H1 (cell line): ENCODE measurements at regions not wholly inside any gene's neighbourhood (a gene's known extent, or its start where the extent isn't known, plus 50 kb on each side); places are given as distances from the start of the nearest gene placed in this dataset.

ENCODE experiments used
- CTCF ChIA-PET: fragments of 300-600 bp; sonication (Branson Sonifier 250); formaldehyde crosslinking; loops from one replicate; lab custom pipeline; 2021; ENCODE audit not compliant: partially characterized antibody; lab: Charles Lee
- POLR2A ChIA-PET: fragments of 300-600 bp; sonication (Branson Sonifier 250); formaldehyde crosslinking; loops from one replicate; lab custom pipeline; 2021; ENCODE audit warnings: inconsistent platforms; ENCODE audit not compliant: partially characterized antibody; lab: Charles Lee
- DNase-seq, 2 experiments: peaks; one replicate each; pipeline versions ENCODE4 v3.0.0 to v3.0.0-alpha.2; 2010 to 2022; ENCODE audit warnings: low spot score in 2 of 2, low read depth in 1 of 2, mixed read lengths in 1 of 2
- FAIRE-seq: peaks from 2 replicates; lab custom pipeline; 2011; peaks lifted over from hg19 to GRCh38; lab: Jason Lieb, UNC
- H2AFZ ChIP-seq: 2 replicates; pipeline ENCODE4 v1.8.1; 2012; ENCODE audit warnings: low read length, inconsistent platforms
- H2AK5ac ChIP-seq: 2 replicates; pipeline ENCODE4 v1.6.1; 2013; ENCODE audit warnings: low read depth, low read length
- H2BK120ac ChIP-seq: replicated peaks from 2 replicates; pipeline ENCODE3; 2013; ENCODE audit warnings: low read depth, low read length, inconsistent platforms
- H2BK12ac ChIP-seq: 2 replicates; pipeline ENCODE4 v1.6.1; 2013; ENCODE audit warnings: low read depth, low read length
- H2BK15ac ChIP-seq: 2 replicates; pipeline ENCODE4 v1.6.1; 2013; ENCODE audit warnings: low read length
- H2BK20ac ChIP-seq: 2 replicates; pipeline ENCODE4 v1.6.1; 2013; ENCODE audit warnings: low read length
- H2BK5ac ChIP-seq: 2 replicates; pipeline ENCODE4 v1.6.1; 2013; ENCODE audit warnings: low read depth, low read length
- H3K14ac ChIP-seq: 2 replicates; pipeline ENCODE4 v1.6.1; 2013; ENCODE audit warnings: inconsistent platforms; ENCODE audit not compliant: insufficient read length
- H3K18ac ChIP-seq: 2 replicates; pipeline ENCODE4 v1.6.1; 2013; ENCODE audit warnings: low read length; ENCODE audit errors: extremely low read depth
- H3K23ac ChIP-seq: 2 replicates; pipeline ENCODE4 v1.6.1; 2013; ENCODE audit warnings: inconsistent platforms; ENCODE audit not compliant: insufficient read length
- H3K23me2 ChIP-seq: 2 replicates; pipeline ENCODE4 v1.6.1; 2013; ENCODE audit warnings: low read depth, low read length
- H3K27ac ChIP-seq: 2 replicates; pipeline ENCODE4 v1.6.1; 2011; ENCODE audit warnings: low read depth, low read length, inconsistent platforms
- H3K27me3 ChIP-seq, 4 experiments: replicated peaks in 1 of 4; 1 replicate in 1 of 4; 2 replicates in 3 of 4; pipeline versions ENCODE4 v1.6.1 to v1.8.1; 2011 to 2013; ENCODE audit warnings: low read length in 3 of 4, mild to moderate bottlenecking in 3 of 4, inconsistent platforms in 2 of 4, mixed read lengths in 2 of 4, moderate library complexity in 1 of 4; ENCODE audit not compliant: control insufficient read depth in 3 of 4, insufficient read depth in 3 of 4; ENCODE audit errors: extremely low read depth in 1 of 4
- H3K36me3 ChIP-seq, 4 experiments: 2 replicates each; pipeline versions ENCODE4 v1.6.1 to v1.8.1; 2011 to 2013; ENCODE audit warnings: mild to moderate bottlenecking in 4 of 4, low read length in 3 of 4, moderate library complexity in 2 of 4, control low read depth in 1 of 4, inconsistent platforms in 1 of 4; ENCODE audit not compliant: insufficient read depth in 4 of 4, control insufficient read depth in 2 of 4
- H3K4ac ChIP-seq: replicated peaks from 2 replicates; pipeline ENCODE3; 2013; ENCODE audit warnings: low read length, low read depth, mixed read lengths, inconsistent platforms; ENCODE audit not compliant: insufficient read length
- H3K4me1 ChIP-seq, 4 experiments: replicated peaks in 1 of 4; 1 replicate in 1 of 4; 2 replicates in 3 of 4; pipeline versions ENCODE4 v1.6.1 to v1.8.1; 2011 to 2013; ENCODE audit warnings: low read length in 3 of 4, inconsistent platforms in 2 of 4, mixed read lengths in 1 of 4; ENCODE audit not compliant: insufficient read depth in 4 of 4, control insufficient read depth in 3 of 4
- H3K4me2 ChIP-seq, 2 experiments: 2 replicates each; pipeline versions ENCODE4 v1.6.1 to v1.8.1; 2011 to 2013; ENCODE audit warnings: low read depth in 2 of 2, low read length in 2 of 2, control low read depth in 1 of 2, inconsistent platforms in 1 of 2, mild to moderate bottlenecking in 1 of 2; ENCODE audit not compliant: insufficient read depth in 1 of 2
- H3K4me3 ChIP-seq, 4 experiments: fragments of 200-600, 300-600 bp in 1 of 4; sonication (generic), shearing (Covaris generic), sonication (Bioruptor Twin) in 1 of 4; 2 replicates each; pipeline versions ENCODE4 v1.5.1 to v1.8.1; 2011 to 2016; ENCODE audit warnings: low read length in 4 of 4, low read depth in 3 of 4, control low read depth in 2 of 4, inconsistent platforms in 2 of 4, mild to moderate bottlenecking in 2 of 4, mixed read lengths in 1 of 4, moderate library complexity in 1 of 4; ENCODE audit not compliant: insufficient read depth in 2 of 4; ENCODE audit errors: extremely low read depth in 1 of 4
- H3K56ac ChIP-seq: replicated peaks from 2 replicates; pipeline ENCODE3; 2013; ENCODE audit warnings: low read depth, mild to moderate bottlenecking, mixed read lengths, low read length, inconsistent platforms; ENCODE audit not compliant: insufficient read length
- H3K79me1 ChIP-seq: 2 replicates; pipeline ENCODE4 v1.6.1; 2013; ENCODE audit warnings: low read depth, low read length, control low read depth
- H3K79me2 ChIP-seq, 2 experiments: 2 replicates each; pipeline versions ENCODE4 v1.6.1 to v1.8.1; 2012 to 2013; ENCODE audit warnings: low read length in 2 of 2, mild to moderate bottlenecking in 2 of 2, inconsistent platforms in 1 of 2; ENCODE audit not compliant: insufficient read depth in 2 of 2, control insufficient read depth in 1 of 2
- H3K9ac ChIP-seq, 4 experiments: replicated peaks in 1 of 4; 1 replicate in 1 of 4; 2 replicates in 3 of 4; pipeline versions ENCODE4 v1.6.1 to v1.8.1; 2011 to 2013; ENCODE audit warnings: low read depth in 3 of 4, low read length in 3 of 4, control low read depth in 2 of 4, mild to moderate bottlenecking in 2 of 4, moderate library complexity in 2 of 4, inconsistent platforms in 1 of 4; ENCODE audit errors: extremely low read depth in 1 of 4
- H3K9me3 ChIP-seq, 2 experiments: 2 replicates each; pipeline versions ENCODE4 v1.6.1 to v1.8.1; 2012 to 2013; ENCODE audit warnings: mild to moderate bottlenecking in 2 of 2, moderate library complexity in 2 of 2, control low read depth in 1 of 2, inconsistent platforms in 1 of 2, low read depth in 1 of 2, low read length in 1 of 2, mixed read lengths in 1 of 2; ENCODE audit not compliant: insufficient read depth in 2 of 2
- H4K20me1 ChIP-seq, 2 experiments: replicated peaks in 1 of 2; 2 replicates each; pipeline versions ENCODE3 to v1.8.1; 2011 to 2013; ENCODE audit warnings: inconsistent platforms in 2 of 2, low read length in 2 of 2, mild to moderate bottlenecking in 1 of 2; ENCODE audit not compliant: insufficient read depth in 2 of 2, control insufficient read depth in 1 of 2
- H4K5ac ChIP-seq: 2 replicates; pipeline ENCODE4 v1.6.1; 2013; ENCODE audit warnings: low read length, low read depth, mixed read lengths, inconsistent platforms; ENCODE audit not compliant: insufficient read length
- H4K8ac ChIP-seq: 2 replicates; pipeline ENCODE4 v1.8.0; 2013; ENCODE audit warnings: mild to moderate bottlenecking, moderate library complexity, low read length, inconsistent platforms; ENCODE audit not compliant: insufficient read depth; ENCODE audit errors: extremely low read depth
- H4K91ac ChIP-seq: replicated peaks from 2 replicates; pipeline ENCODE3; 2013; ENCODE audit warnings: low read length, mixed read lengths, inconsistent platforms; ENCODE audit not compliant: insufficient read length
- FOSL1 ChIP-seq: IDR thresholded peaks from 2 replicates; pipeline ENCODE4 v1.6.1; 2011; ENCODE audit warnings: mild to moderate bottlenecking, low read depth, low read length, moderate library complexity; ENCODE audit not compliant: insufficient read depth
- POLR2AphosphoS5 ChIP-seq: IDR thresholded peaks from 2 replicates; pipeline ENCODE4 v1.6.1; 2011; ENCODE audit warnings: low read depth, low read length
- RBBP5 ChIP-seq: IDR thresholded peaks from 2 replicates; pipeline ENCODE4 v1.7.1; 2012; ENCODE audit warnings: low read depth, mild to moderate bottlenecking, inconsistent platforms, low read length, moderate library complexity, borderline replicate concordance
- RNF2 ChIP-seq: fragments of 200-900, 300-1000 bp; sonication (generic); IDR thresholded peaks from 2 replicates; pipeline ENCODE4 v1.7.1; 2016; ENCODE audit warnings: borderline replicate concordance, low read depth, mild to moderate bottlenecking, antibody characterized with exemption, low read length; ENCODE audit not compliant: poor library complexity, severe bottlenecking; ENCODE audit errors: missing control alignments
- SP1 ChIP-seq: IDR thresholded peaks from 2 replicates; pipeline ENCODE4 v1.6.1; 2011; ENCODE audit warnings: low read depth, low read length
- SRF ChIP-seq: IDR thresholded peaks from 2 replicates; pipeline ENCODE4 v1.6.1; 2011; ENCODE audit warnings: mild to moderate bottlenecking, low read depth, low read length, moderate library complexity
- TAF7 ChIP-seq: optimal IDR thresholded peaks from 2 replicates; pipeline ENCODE3; 2011; ENCODE audit warnings: low read depth, mild to moderate bottlenecking, inconsistent platforms, low read length, moderate library complexity, borderline replicate concordance
- TEAD4 ChIP-seq: IDR thresholded peaks from 2 replicates; pipeline ENCODE4 v1.6.1; 2012; ENCODE audit warnings: low read depth, low read length, inconsistent platforms, mixed read lengths
- WGBS, 2 experiments: shearing (Covaris generic) in 1 of 2; methylation state at CpG; one replicate each; pipeline versions ENCODE4 v1.1.6 to v1.1.7; 2013 to 2015; ENCODE audit warnings: low lambda C conversion rate in 2 of 2, mixed read lengths in 2 of 2, inconsistent platforms in 1 of 2, low coverage in 1 of 2, missing lambda C conversion rate in 1 of 2; ENCODE audit not compliant: insufficient replicate concordance in 2 of 2, insufficient coverage in 1 of 2, insufficient read length in 1 of 2; ENCODE audit errors: extremely low coverage in 1 of 2, missing lambda C conversion rate in 1 of 2; 5-methylcytosine and 5-hydroxymethylcytosine counted together
- TF ChIP-seq, protein P1 (sequence below), 3 experiments: IDR thresholded peaks; 1 replicate in 2 of 3; 2 replicates in 1 of 3; pipeline versions ENCODE4 v1.5.1 to v1.6.1; 2011; ENCODE audit warnings: low read length in 3 of 3, mild to moderate bottlenecking in 3 of 3, inconsistent platforms in 2 of 3, low read depth in 1 of 3, moderate library complexity in 1 of 3; ENCODE audit not compliant: insufficient read depth in 1 of 3; ENCODE audit errors: control extremely low read depth in 1 of 3
- TF ChIP-seq, protein P2 (sequence below): IDR thresholded peaks from 2 replicates; pipeline ENCODE4 v1.6.1; 2012; ENCODE audit warnings: inconsistent platforms

DNA sequence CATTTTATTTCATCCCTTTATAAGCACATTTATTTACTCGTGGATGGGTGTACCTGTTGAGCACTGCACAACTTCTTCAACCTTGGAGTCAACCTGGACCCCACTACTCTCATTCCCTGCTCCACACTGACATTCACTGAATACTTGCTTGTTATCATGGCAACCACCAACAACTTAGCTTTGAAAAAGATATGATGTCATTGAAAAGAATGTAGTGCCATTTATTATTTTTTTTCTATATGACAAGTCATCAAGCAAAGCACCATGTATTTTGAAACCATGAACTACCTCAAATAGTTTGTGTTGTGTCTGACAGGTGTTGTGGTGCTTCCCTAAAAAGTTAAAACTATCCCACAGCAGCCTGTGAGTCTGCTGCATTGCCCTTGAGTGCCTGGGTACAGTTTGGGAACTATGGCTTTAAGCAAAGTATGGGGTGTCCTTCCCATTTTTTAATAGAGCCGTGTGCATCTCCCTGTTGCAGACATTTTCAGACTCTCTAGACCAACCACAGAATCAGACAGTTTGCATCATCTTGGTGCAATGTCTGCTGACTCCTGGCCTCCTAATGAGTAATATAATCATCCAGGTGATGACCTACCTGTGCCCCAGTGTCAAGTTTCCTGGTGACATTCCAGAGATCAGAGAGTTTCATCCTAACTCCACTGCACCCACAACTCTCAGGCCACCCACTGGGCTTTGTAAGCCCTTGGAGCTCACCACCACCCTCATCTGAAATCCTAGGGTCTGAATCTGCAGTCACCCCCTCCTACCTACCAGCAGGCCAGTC is 339.7 kb upstream of the PROX1 start:
- Histone ChIP-seq H3K23me2 (no peaks in the 10 kb centered on the region), H2BK12ac (no peak overlapping the region), H4K5ac (no peak overlapping the region), H3K4me3 (no peak overlapping the region), H2BK120ac (no peak overlapping the region), H3K9me3 (no peaks in the 10 kb centered on the region), H2AK5ac (no peak overlapping the region), H4K91ac (no peak overlapping the region), H4K20me1 (no peaks in the 10 kb centered on the region), H2BK20ac (no peak overlapping the region), H4K8ac (no peak overlapping the region), H3K9ac (no peak overlapping the region), H3K56ac (no peak overlapping the region), H3K4me1 (peaks cover 0 to 2% (median 0%) of the 10 kb centered on the region in 4 experiments; a peak in 1 of 7 replicates), H3K36me3 (no peaks in the 10 kb centered on the region), H3K27ac (no peak overlapping the region), H3K27me3 (no peaks in the 10 kb centered on the region), H3K18ac (no peak overlapping the region), H3K4ac (no peak overlapping the region), H2AFZ (no peak overlapping the region), H3K4me2 (no peak overlapping the region), H2BK5ac (no peak overlapping the region), H3K23ac (no peak overlapping the region), H3K14ac (no peak overlapping the region), H3K79me1 (no peaks in the 10 kb centered on the region), H2BK15ac (no peak overlapping the region), H3K79me2 (no peaks in the 10 kb centered on the region)
- no peak for DNase-seq
- CTCF ChIA-PET = interaction anchor here (1.3 kb wide), 1 partner anchor 19 kb away, joined by 6 read pairs; no protein-coding TSS in a partner anchor
- POLR2A ChIA-PET = no interaction called here
- WGBS, 2 experiments = 100% methylated on average over 2 of the region's 2 CpGs; no CpG with 5 or more reads in 1 of the 2 experiments
- FAIRE-seq = no peak
- no peak for TF ChIP-seq POLR2AphosphoS5
- no peak for TF ChIP-seq SP1
- no peak for TF ChIP-seq TEAD4
- TF ChIP-seq, protein P1, sequence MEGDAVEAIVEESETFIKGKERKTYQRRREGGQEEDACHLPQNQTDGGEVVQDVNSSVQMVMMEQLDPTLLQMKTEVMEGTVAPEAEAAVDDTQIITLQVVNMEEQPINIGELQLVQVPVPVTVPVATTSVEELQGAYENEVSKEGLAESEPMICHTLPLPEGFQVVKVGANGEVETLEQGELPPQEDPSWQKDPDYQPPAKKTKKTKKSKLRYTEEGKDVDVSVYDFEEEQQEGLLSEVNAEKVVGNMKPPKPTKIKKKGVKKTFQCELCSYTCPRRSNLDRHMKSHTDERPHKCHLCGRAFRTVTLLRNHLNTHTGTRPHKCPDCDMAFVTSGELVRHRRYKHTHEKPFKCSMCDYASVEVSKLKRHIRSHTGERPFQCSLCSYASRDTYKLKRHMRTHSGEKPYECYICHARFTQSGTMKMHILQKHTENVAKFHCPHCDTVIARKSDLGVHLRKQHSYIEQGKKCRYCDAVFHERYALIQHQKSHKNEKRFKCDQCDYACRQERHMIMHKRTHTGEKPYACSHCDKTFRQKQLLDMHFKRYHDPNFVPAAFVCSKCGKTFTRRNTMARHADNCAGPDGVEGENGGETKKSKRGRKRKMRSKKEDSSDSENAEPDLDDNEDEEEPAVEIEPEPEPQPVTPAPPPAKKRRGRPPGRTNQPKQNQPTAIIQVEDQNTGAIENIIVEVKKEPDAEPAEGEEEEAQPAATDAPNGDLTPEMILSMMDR (IDR thresholded peaks at IDR 0.05; ENCODE audit: control extremely low read depth in 1 of 3, insufficient read depth in 1 of 3, low read depth in 1 of 3, low read length in 3 of 3) = no peak
- TF ChIP-seq SRF = no peak
- TF ChIP-seq FOSL1 = no peak
- no peak for TF ChIP-seq TAF7
- TF ChIP-seq RBBP5 = no peak
- TF ChIP-seq, protein P2, sequence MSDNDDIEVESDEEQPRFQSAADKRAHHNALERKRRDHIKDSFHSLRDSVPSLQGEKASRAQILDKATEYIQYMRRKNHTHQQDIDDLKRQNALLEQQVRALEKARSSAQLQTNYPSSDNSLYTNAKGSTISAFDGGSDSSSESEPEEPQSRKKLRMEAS = no peak
- TF ChIP-seq RNF2 = no peak
